HepG2 (cell line): ENCODE measurements at regions not wholly inside any gene's neighbourhood (a gene's known extent, or its start where the extent isn't known, plus 50 kb on each side); places are given as distances from the start of the nearest gene placed in this dataset.

Experiments used
- CREB1 ChIP-seq, 2 experiments: fragments of 450-650 bp in 1 of 2; IDR thresholded peaks; 2 replicates each; pipeline ENCODE4 v1.6.1; 2016 to 2017; ENCODE audit warnings: control low read depth in 1 of 2, mild to moderate bottlenecking in 1 of 2, missing compliant biosample characterization in 1 of 2, missing genetic modification characterization in 1 of 2
- DNMT1 ChIP-seq: sonication (generic); formaldehyde crosslinking; IDR thresholded peaks from 2 replicates; pipeline ENCODE4 v1.5.1; 2020; ENCODE audit warnings: mild to moderate bottlenecking, missing genetic modification reagents
- HNRNPK ChIP-seq: fragments of 200-400 bp; formaldehyde crosslinking; IDR thresholded peaks from 2 replicates; pipeline ENCODE4 v1.6.1; 2018; ENCODE audit warnings: low read length, low read depth, moderate library complexity, mild to moderate bottlenecking; ENCODE audit not compliant: poor library complexity, severe bottlenecking
- KMT2B ChIP-seq: IDR thresholded peaks from 2 replicates; pipeline ENCODE4 v1.6.1; 2016; ENCODE audit warnings: missing genetic modification reagents, missing compliant biosample characterization
- MXD4 ChIP-seq: IDR thresholded peaks from 2 replicates; pipeline ENCODE4 v1.6.1; 2016; ENCODE audit warnings: mild to moderate bottlenecking, missing biosample characterization, missing genetic modification reagents
- NR2F6 ChIP-seq, 2 experiments: IDR thresholded peaks; 2 replicates each; pipeline ENCODE4 v1.6.1; 2016; ENCODE audit warnings: antibody characterized with exemption in 1 of 2, mild to moderate bottlenecking in 1 of 2
- POLR2G ChIP-seq: fragments of 200-400 bp; formaldehyde crosslinking; IDR thresholded peaks from 2 replicates; pipeline ENCODE4 v1.6.1; 2018; ENCODE audit warnings: mild to moderate bottlenecking, low read depth, low read length, moderate library complexity
- RORA ChIP-seq: sonication (generic); formaldehyde crosslinking; IDR thresholded peaks from 2 replicates; pipeline ENCODE4 v1.5.0; 2020; ENCODE audit warnings: mild to moderate bottlenecking, missing genetic modification reagents, moderate library complexity
- SIN3B ChIP-seq: fragments of 150-350 bp; IDR thresholded peaks from 2 replicates; pipeline ENCODE4 v1.6.1; 2014; ENCODE audit warnings: low read length
- SMAD9 ChIP-seq: sonication (generic); formaldehyde crosslinking; IDR thresholded peaks from 2 replicates; pipeline ENCODE4 v1.5.1; 2020; ENCODE audit warnings: mild to moderate bottlenecking, missing genetic modification reagents
- SP2 ChIP-seq: sonication (generic); formaldehyde crosslinking; IDR thresholded peaks from 2 replicates; pipeline ENCODE4 v1.5.1; 2020; ENCODE audit warnings: mild to moderate bottlenecking, missing genetic modification reagents
- XRCC5 ChIP-seq: fragments of 200-400 bp; formaldehyde crosslinking; optimal IDR thresholded peaks from 2 replicates; pipeline ENCODE3; 2017; ENCODE audit warnings: mild to moderate bottlenecking, low read length
- ZFP41 ChIP-seq: sonication (generic); formaldehyde crosslinking; IDR thresholded peaks from 2 replicates; pipeline ENCODE4 v1.4.0; 2020; ENCODE audit warnings: mild to moderate bottlenecking, missing genetic modification reagents, borderline replicate concordance
- ZNF431 ChIP-seq: sonication (generic); formaldehyde crosslinking; IDR thresholded peaks from 2 replicates; pipeline ENCODE4 v1.9.0; 2022; ENCODE audit warnings: missing genetic modification reagents, low read depth, mild to moderate bottlenecking, borderline replicate concordance
- ZNF747 ChIP-seq: sonication (generic); formaldehyde crosslinking; IDR thresholded peaks from 2 replicates; pipeline ENCODE4 v1.8.1; 2023; ENCODE audit warnings: missing genetic modification reagents, mild to moderate bottlenecking, borderline replicate concordance
- ZSCAN21 ChIP-seq: sonication (generic); formaldehyde crosslinking; IDR thresholded peaks from 2 replicates; pipeline ENCODE4 v1.8.0; 2022; ENCODE audit warnings: mild to moderate bottlenecking, missing genetic modification reagents, moderate library complexity, borderline replicate concordance
- TF ChIP-seq, protein P1 (sequence below): sonication (generic); formaldehyde crosslinking; IDR thresholded peaks from 2 replicates; pipeline ENCODE4 v1.5.1; 2020; ENCODE audit warnings: mild to moderate bottlenecking, missing genetic modification reagents, borderline replicate concordance
- TF ChIP-seq, protein P2 (sequence below): sonication (generic); formaldehyde crosslinking; IDR thresholded peaks from 2 replicates; pipeline ENCODE4 v1.5.0; 2020; ENCODE audit warnings: mild to moderate bottlenecking, missing genetic modification reagents, moderate library complexity

DNA sequence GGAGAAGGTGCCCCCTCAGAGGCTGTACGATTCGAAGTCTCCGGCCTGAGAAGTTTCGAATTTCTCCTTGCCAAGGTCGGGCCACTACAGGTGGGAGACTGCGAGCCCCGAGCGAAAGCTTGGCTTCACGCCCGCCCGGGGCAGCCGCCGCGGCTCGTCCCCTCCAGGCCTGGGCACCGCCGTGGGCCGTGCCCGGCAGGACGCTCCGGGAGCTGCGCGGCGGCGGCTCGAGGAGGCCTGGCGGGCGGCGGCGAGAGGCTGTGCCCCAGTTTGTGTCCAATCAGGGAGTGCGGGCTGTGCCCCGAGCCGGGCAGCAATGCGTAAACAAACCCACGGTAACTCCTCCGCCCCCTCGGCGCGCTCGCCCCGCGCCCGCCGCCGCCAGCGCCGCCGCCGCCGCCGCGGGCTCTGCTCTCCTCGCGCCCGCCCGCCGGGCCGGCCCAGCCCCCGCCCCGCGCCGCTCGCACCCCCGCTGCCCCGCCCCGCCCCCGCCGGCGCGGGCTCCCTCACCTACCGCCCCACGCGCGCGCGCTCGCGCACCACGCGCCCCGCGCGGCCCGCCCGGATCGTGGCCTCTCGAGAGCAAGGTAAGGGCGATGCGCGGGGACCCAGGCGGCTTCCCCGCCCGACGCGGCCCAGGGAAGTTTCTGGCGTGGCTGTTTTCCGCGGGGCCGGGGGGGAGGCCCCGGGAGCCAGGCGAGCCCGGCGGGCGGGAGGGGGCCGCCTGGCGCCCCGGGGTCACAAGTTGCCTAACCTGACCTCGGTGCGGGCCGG is 57.8 kb upstream of the PCGF5 start (continued):
- TF ChIP-seq XRCC5, result peak; percentile 13
- no peak for TF ChIP-seq NR2F6 (IDR thresholded peaks at IDR 0.05)
- 0 out of 2 replicates have a peak, but pooled peaks have one; percentile 34 for TF ChIP-seq NR2F6 (CRISPR knock-in tag; IDR thresholded peaks at IDR 0.05)
- TF ChIP-seq ZSCAN21 (CRISPR knock-in tag), result 0 out of 2 replicates have a peak, but pooled peaks have one; percentile 24
- no peak for TF ChIP-seq SP2
- TF ChIP-seq POLR2G, result peak; percentile 52
- TF ChIP-seq, protein P1, sequence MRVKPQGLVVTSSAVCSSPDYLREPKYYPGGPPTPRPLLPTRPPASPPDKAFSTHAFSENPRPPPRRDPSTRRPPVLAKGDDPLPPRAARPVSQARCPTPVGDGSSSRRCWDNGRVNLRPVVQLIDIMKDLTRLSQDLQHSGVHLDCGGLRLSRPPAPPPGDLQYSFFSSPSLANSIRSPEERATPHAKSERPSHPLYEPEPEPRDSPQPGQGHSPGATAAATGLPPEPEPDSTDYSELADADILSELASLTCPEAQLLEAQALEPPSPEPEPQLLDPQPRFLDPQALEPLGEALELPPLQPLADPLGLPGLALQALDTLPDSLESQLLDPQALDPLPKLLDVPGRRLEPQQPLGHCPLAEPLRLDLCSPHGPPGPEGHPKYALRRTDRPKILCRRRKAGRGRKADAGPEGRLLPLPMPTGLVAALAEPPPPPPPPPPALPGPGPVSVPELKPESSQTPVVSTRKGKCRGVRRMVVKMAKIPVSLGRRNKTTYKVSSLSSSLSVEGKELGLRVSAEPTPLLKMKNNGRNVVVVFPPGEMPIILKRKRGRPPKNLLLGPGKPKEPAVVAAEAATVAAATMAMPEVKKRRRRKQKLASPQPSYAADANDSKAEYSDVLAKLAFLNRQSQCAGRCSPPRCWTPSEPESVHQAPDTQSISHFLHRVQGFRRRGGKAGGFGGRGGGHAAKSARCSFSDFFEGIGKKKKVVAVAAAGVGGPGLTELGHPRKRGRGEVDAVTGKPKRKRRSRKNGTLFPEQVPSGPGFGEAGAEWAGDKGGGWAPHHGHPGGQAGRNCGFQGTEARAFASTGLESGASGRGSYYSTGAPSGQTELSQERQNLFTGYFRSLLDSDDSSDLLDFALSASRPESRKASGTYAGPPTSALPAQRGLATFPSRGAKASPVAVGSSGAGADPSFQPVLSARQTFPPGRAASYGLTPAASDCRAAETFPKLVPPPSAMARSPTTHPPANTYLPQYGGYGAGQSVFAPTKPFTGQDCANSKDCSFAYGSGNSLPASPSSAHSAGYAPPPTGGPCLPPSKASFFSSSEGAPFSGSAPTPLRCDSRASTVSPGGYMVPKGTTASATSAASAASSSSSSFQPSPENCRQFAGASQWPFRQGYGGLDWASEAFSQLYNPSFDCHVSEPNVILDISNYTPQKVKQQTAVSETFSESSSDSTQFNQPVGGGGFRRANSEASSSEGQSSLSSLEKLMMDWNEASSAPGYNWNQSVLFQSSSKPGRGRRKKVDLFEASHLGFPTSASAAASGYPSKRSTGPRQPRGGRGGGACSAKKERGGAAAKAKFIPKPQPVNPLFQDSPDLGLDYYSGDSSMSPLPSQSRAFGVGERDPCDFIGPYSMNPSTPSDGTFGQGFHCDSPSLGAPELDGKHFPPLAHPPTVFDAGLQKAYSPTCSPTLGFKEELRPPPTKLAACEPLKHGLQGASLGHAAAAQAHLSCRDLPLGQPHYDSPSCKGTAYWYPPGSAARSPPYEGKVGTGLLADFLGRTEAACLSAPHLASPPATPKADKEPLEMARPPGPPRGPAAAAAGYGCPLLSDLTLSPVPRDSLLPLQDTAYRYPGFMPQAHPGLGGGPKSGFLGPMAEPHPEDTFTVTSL (CRISPR knock-in tag), result no peak
- TF ChIP-seq, protein P2, sequence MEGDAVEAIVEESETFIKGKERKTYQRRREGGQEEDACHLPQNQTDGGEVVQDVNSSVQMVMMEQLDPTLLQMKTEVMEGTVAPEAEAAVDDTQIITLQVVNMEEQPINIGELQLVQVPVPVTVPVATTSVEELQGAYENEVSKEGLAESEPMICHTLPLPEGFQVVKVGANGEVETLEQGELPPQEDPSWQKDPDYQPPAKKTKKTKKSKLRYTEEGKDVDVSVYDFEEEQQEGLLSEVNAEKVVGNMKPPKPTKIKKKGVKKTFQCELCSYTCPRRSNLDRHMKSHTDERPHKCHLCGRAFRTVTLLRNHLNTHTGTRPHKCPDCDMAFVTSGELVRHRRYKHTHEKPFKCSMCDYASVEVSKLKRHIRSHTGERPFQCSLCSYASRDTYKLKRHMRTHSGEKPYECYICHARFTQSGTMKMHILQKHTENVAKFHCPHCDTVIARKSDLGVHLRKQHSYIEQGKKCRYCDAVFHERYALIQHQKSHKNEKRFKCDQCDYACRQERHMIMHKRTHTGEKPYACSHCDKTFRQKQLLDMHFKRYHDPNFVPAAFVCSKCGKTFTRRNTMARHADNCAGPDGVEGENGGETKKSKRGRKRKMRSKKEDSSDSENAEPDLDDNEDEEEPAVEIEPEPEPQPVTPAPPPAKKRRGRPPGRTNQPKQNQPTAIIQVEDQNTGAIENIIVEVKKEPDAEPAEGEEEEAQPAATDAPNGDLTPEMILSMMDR, result no peak
- TF ChIP-seq MXD4, result no peak
- no peak for TF ChIP-seq ZFP41 (CRISPR knock-in tag)
- TF ChIP-seq SIN3B, result no peak
- no peak for TF ChIP-seq ZNF747
- TF ChIP-seq ZNF431 (CRISPR knock-in tag), result no peak
- no peak for TF ChIP-seq CREB1 (IDR thresholded peaks at IDR 0.05)
- no peak for TF ChIP-seq CREB1 (CRISPR knock-in tag; IDR thresholded peaks at IDR 0.05)
- TF ChIP-seq KMT2B (CRISPR knock-in tag), result no peak
- TF ChIP-seq RORA (CRISPR knock-in tag), result no peak
- TF ChIP-seq DNMT1 (CRISPR knock-in tag), result no peak
- no peak for TF ChIP-seq HNRNPK
- TF ChIP-seq SMAD9 (CRISPR knock-in tag), result no peak
